ENCODE measurements at regions not wholly inside any gene's neighbourhood (a gene's known extent, or its start where the extent isn't known, plus 50 kb on each side); places are given as distances from the start of the nearest gene placed in this dataset.

DNA sequence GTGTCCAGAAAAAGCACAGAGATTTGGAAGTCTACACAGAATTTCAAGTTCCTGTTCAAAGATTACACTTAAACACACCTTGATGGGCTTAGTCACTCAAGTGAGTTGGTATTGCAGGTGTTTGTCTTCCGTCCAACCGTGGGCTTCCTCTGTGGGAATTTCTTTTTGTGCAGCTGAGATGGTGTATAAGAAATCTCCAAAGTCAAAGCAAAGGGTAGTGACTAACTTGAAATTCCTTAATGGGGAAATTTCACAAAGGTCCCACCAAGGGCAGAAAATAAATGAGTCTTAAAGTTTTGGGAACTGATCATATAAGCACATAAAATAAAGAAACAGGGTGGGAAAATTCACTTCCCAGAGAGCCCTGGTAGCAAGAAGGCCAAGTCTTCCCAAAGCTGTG lies 102.0 kb upstream of the TNFAIP3 start:
- TF ChIP-seq POLR2AphosphoS5 (IDR thresholded peaks at IDR 0.05; ENCODE audit: borderline replicate concordance, low read depth, low read length) = no peak
- TF ChIP-seq EZH2 (IDR thresholded peaks at IDR 0.05) = no peak
